B cell (primary cell): ENCODE measurements at regions not wholly inside any gene's neighbourhood (a gene's known extent, or its start where the extent isn't known, plus 50 kb on each side); places are given as distances from the start of the nearest gene placed in this dataset.

Experiments used
- CTCF ChIP-seq: fragments of 200-600 bp; IDR thresholded peaks from one replicate; pipeline ENCODE4 v1.8.0; 2022; ENCODE audit warnings: antibody characterized with exemption, mild to moderate bottlenecking
- EZH2 ChIP-seq: IDR thresholded peaks from 2 replicates; pipeline ENCODE4 v1.6.1; 2012; ENCODE audit warnings: borderline replicate concordance, low read depth, mild to moderate bottlenecking, moderate library complexity, low read length; ENCODE audit not compliant: insufficient read depth, poor library complexity, severe bottlenecking

- TF ChIP-seq EZH2 (no peak), CTCF (no peak)
Measured at GRCh38 chrX:104450316-104450715, 115.7 kb upstream of the IL1RAPL2 start.
